HepG2 (cell line): ENCODE measurements at regions not wholly inside any gene's neighbourhood (a gene's known extent, or its start where the extent isn't known, plus 50 kb on each side); places are given as distances from the start of the nearest gene placed in this dataset.

Experiments
- ATF1 ChIP-seq: IDR thresholded peaks from 2 replicates; pipeline ENCODE4 v1.6.1; 2016; ENCODE audit warnings: mild to moderate bottlenecking, control low read depth
- GMEB1 ChIP-seq: sonication (generic); formaldehyde crosslinking; IDR thresholded peaks from 2 replicates; pipeline ENCODE4 v1.5.1; 2020; ENCODE audit warnings: missing genetic modification reagents, mild to moderate bottlenecking, borderline replicate concordance
- MTA1 ChIP-seq: sonication (generic); formaldehyde crosslinking; IDR thresholded peaks from 2 replicates; pipeline ENCODE4 v1.4.0; 2020; ENCODE audit warnings: missing genetic modification reagents, mild to moderate bottlenecking, borderline replicate concordance
- MXD3 ChIP-seq: IDR thresholded peaks from 2 replicates; pipeline ENCODE4 v1.6.1; 2016; ENCODE audit warnings: mild to moderate bottlenecking, missing biosample characterization, missing genetic modification reagents
- MXI1 ChIP-seq: IDR thresholded peaks from 3 replicates; pipeline ENCODE4 v1.6.1; 2012; ENCODE audit warnings: low read depth, low read length, inconsistent platforms, borderline replicate concordance
- RELA ChIP-seq: sonication (generic); formaldehyde crosslinking; IDR thresholded peaks from 2 replicates; pipeline ENCODE4 v1.4.0; 2020; ENCODE audit warnings: missing genetic modification reagents
- ZBED4 ChIP-seq: sonication (generic); formaldehyde crosslinking; IDR thresholded peaks from 2 replicates; pipeline ENCODE4 v1.4.0; 2020; ENCODE audit warnings: missing genetic modification reagents, borderline replicate concordance
- ZHX2 ChIP-seq, 2 experiments: sonication (generic) in 1 of 2; formaldehyde crosslinking in 1 of 2; IDR thresholded peaks; 2 replicates each; pipeline versions ENCODE4 v1.6.1 to v1.9.0; 2014 to 2022; ENCODE audit warnings: antibody characterized with exemption in 1 of 2, borderline replicate concordance in 1 of 2, inconsistent platforms in 1 of 2, low read depth in 1 of 2, missing genetic modification reagents in 1 of 2
- ZNF264 ChIP-seq: sonication (generic); formaldehyde crosslinking; IDR thresholded peaks from 2 replicates; pipeline ENCODE4 v1.4.0; 2020; ENCODE audit warnings: missing genetic modification reagents
- ZNF280B ChIP-seq: sonication (generic); formaldehyde crosslinking; IDR thresholded peaks from 2 replicates; pipeline ENCODE4 v1.5.0; 2020; ENCODE audit warnings: missing genetic modification reagents, mild to moderate bottlenecking, borderline replicate concordance
- ZNF775 ChIP-seq: sonication (generic); formaldehyde crosslinking; IDR thresholded peaks from 2 replicates; pipeline ENCODE4 v1.4.0; 2020; ENCODE audit warnings: missing genetic modification reagents, mild to moderate bottlenecking, moderate library complexity, borderline replicate concordance

- no peak for TF ChIP-seq ZNF775
- no peak for TF ChIP-seq GMEB1 (CRISPR knock-in tag)
- no peak for TF ChIP-seq MXD3 (CRISPR knock-in tag)
- TF ChIP-seq MTA1 (CRISPR knock-in tag) = no peak
- TF ChIP-seq ZHX2 (IDR thresholded peaks at IDR 0.05; ENCODE audit: low read depth) = no peak
- TF ChIP-seq ZHX2 (CRISPR knock-in tag; IDR thresholded peaks at IDR 0.05; ENCODE audit: borderline replicate concordance) = no peak
- TF ChIP-seq ZBED4 (CRISPR knock-in tag) = no peak
- no peak for TF ChIP-seq ATF1 (CRISPR knock-in tag)
- no peak for TF ChIP-seq ZNF264 (CRISPR knock-in tag)
- no peak for TF ChIP-seq MXI1
- no peak for TF ChIP-seq RELA (CRISPR knock-in tag)
- TF ChIP-seq ZNF280B = no peak
Measured at GRCh38 chr3:118713502-118714207, 321.0 kb downstream of the IGSF11 start (continued).
